ENCODE measurements at regions not wholly inside any gene's neighbourhood (a gene's known extent, or its start where the extent isn't known, plus 50 kb on each side); places are given as distances from the start of the nearest gene placed in this dataset.

DNA sequence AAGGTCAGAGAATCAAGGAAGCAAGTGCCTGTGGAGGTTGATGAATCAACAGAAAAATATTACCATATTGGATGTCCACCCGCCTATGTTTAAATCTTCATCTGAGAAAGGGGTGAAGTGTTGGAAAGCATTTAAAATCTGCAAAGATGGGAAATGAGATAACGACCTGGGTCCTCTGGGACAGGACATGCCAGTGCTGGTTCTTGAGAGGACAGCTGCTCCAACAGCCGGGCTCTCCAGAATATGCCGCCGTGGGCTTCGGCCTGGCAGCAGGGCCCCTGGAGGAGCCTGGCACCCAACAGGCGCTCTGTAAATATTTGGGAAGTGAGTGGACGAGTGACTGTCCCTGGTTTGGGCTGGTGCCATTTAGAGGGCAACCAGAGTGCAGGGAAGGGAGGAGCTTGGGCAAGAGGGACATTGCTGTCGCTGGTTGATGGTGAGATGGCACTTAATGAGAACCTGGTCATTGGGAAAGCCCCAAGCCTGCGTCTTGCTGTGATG, 129.9 kb downstream of the KCNA5 start:
- TF ChIP-seq CTCF (tag by site-specific recombination; IDR thresholded peaks at IDR 0.05) (no peak), ZNF184 (tag by site-specific recombination; IDR thresholded peaks at IDR 0.05) (no peak), ZNF214 (tag by site-specific recombination; IDR thresholded peaks at IDR 0.05; ENCODE audit: borderline replicate concordance) (no peak), ZBTB20 (tag by site-specific recombination; IDR thresholded peaks at IDR 0.05) (no peak), ZNF629 (tag by site-specific recombination; IDR thresholded peaks at IDR 0.05) (no peak), REST (tag by site-specific recombination; IDR thresholded peaks at IDR 0.05) (no peak), TCF7L2 (IDR thresholded peaks at IDR 0.05; ENCODE audit: borderline replicate concordance, low read depth, low read length) (no peak), ZNF610 (tag by site-specific recombination; IDR thresholded peaks at IDR 0.05; ENCODE audit: borderline replicate concordance) (no peak)
